Left renal cortex interstitium (tissue), 4 donors: ENCODE measurements at regions not wholly inside any gene's neighbourhood (a gene's known extent, or its start where the extent isn't known, plus 50 kb on each side); places are given as distances from the start of the nearest gene placed in this dataset.
"Not testable (repeated sequence)": the region's sequence is repeated elsewhere in the genome, so short reads cannot be mapped to it uniquely, and the experiment has no call there.

ENCODE experiments used
- DNase-seq, 4 donors: peaks; one replicate each; pipeline ENCODE4 v3.0.0-alpha.2; 2013; ENCODE audit warnings: low read depth in 4 of 4, low spot score in 2 of 4, missing footprints in 1 of 4

- no peak for DNase-seq
Measured at GRCh38 chr13:65111223-65111622, 2118.9 kb downstream of the PCDH9 start.

GRCh38 chr13:65104436-65104835 lies 2125.7 kb downstream of the PCDH9 start:
- DNase-seq: not testable (repeated sequence)

- DNase-seq: no peak
Measured at GRCh38 chr13:65103351-65103750, 2126.8 kb downstream of the PCDH9 start.

GRCh38 chr13:65095161-65096082 lies 2134.7 kb downstream of the PCDH9 start:
- no peak for DNase-seq

GRCh38 chr13:65093357-65093756 lies 2136.8 kb downstream of the PCDH9 start:
- DNase-seq: no peak

GRCh38 chr13:65091031-65091430 lies 2139.1 kb downstream of the PCDH9 start:
- DNase-seq: no peak

- no peak for DNase-seq
Measured at GRCh38 chr13:65090186-65090585, 2139.9 kb downstream of the PCDH9 start.

- DNase-seq: no peak
Measured at GRCh38 chr13:65088906-65089305, 2141.2 kb downstream of the PCDH9 start.

- DNase-seq: no peak
Measured at GRCh38 chr13:65085977-65086376, 2144.2 kb downstream of the PCDH9 start.

GRCh38 chr13:65074248-65074647 lies 2155.9 kb downstream of the PCDH9 start:
- no peak for DNase-seq

- DNase-seq: no peak
Measured at GRCh38 chr13:65064967-65065366, 2165.2 kb downstream of the PCDH9 start.

- no peak for DNase-seq
Measured at GRCh38 chr13:65063753-65064152, 2166.4 kb downstream of the PCDH9 start.

GRCh38 chr13:65057986-65058385 lies 2172.2 kb downstream of the PCDH9 start:
- no peak for DNase-seq

GRCh38 chr13:65054277-65054676 lies 2175.9 kb downstream of the PCDH9 start:
- DNase-seq: no peak

- no peak for DNase-seq
Measured at GRCh38 chr13:65036999-65037398, 2193.1 kb downstream of the PCDH9 start.

- no peak for DNase-seq
Measured at GRCh38 chr13:65035302-65035701, 2194.8 kb downstream of the PCDH9 start.

- DNase-seq: no peak
Measured at GRCh38 chr13:65034266-65034665, 2195.9 kb downstream of the PCDH9 start.

GRCh38 chr13:65032825-65033224 lies 2197.3 kb downstream of the PCDH9 start:
- no peak for DNase-seq

GRCh38 chr13:65028101-65028500 lies 2202.0 kb downstream of the PCDH9 start:
- no peak for DNase-seq

- no peak for DNase-seq
Measured at GRCh38 chr13:65026505-65026904, 2203.6 kb downstream of the PCDH9 start.

- DNase-seq: no peak
Measured at GRCh38 chr13:65011378-65011777, 2218.8 kb downstream of the PCDH9 start.

GRCh38 chr13:64997438-64997837 lies 2232.7 kb downstream of the PCDH9 start:
- no peak for DNase-seq
